DND-41 (cell line): ENCODE measurements at regions not wholly inside any gene's neighbourhood (a gene's known extent, or its start where the extent isn't known, plus 50 kb on each side); places are given as distances from the start of the nearest gene placed in this dataset.

Experiments used
- CTCF ChIP-seq: IDR thresholded peaks from 2 replicates; pipeline ENCODE4 v1.5.1; 2012; ENCODE audit warnings: borderline replicate concordance, low read length, moderate library complexity, mild to moderate bottlenecking; ENCODE audit not compliant: poor library complexity, severe bottlenecking; ENCODE audit errors: extremely low read depth
- EZH2 ChIP-seq: IDR thresholded peaks from 3 replicates; pipeline ENCODE4 v1.6.1; 2012; ENCODE audit warnings: borderline replicate concordance, low read depth, mild to moderate bottlenecking, moderate library complexity, low read length, inconsistent platforms; ENCODE audit not compliant: severe bottlenecking

GRCh38 chr17:77717941-77718668, 240.4 kb upstream of the TNRC6C start:
- TF ChIP-seq CTCF, result no peak
- no peak for TF ChIP-seq EZH2
